Aorta (tissue), 5 donors: ENCODE measurements at regions not wholly inside any gene's neighbourhood (a gene's known extent, or its start where the extent isn't known, plus 50 kb on each side); places are given as distances from the start of the nearest gene placed in this dataset.

Source experiments
- ATAC-seq: fragments of 200-7000 bp; cut with Tn5 transposase; one replicate; pipeline ENCODE4 v1.9.1; 2022; ENCODE audit warnings: moderate library complexity; ENCODE audit not compliant: low FRiP score
- DNase-seq, 2 donors: peaks; one replicate each; pipeline ENCODE4 v3.0.0-alpha.2; 2020
- H3K27ac ChIP-seq, 2 donors: one replicate each; pipeline ENCODE4 v1.5.1; 2013; ENCODE audit warnings: low read length in 2 of 2, mild to moderate bottlenecking in 2 of 2, moderate library complexity in 2 of 2, control low read depth in 1 of 2, inconsistent platforms in 1 of 2, low read depth in 1 of 2
- H3K27me3 ChIP-seq, 2 donors: one replicate each; pipeline ENCODE4 v1.6.1; 2013; ENCODE audit warnings: control low read depth in 1 of 2, low read length in 1 of 2, mild to moderate bottlenecking in 1 of 2, moderate library complexity in 1 of 2; ENCODE audit not compliant: insufficient read depth in 2 of 2, control insufficient read depth in 1 of 2
- H3K36me3 ChIP-seq, 2 donors: one replicate each; pipeline ENCODE4 v1.6.1; 2013; ENCODE audit warnings: control low read depth in 1 of 2, low read length in 1 of 2, mild to moderate bottlenecking in 1 of 2; ENCODE audit not compliant: insufficient read depth in 2 of 2, control insufficient read depth in 1 of 2
- H3K4me1 ChIP-seq, 2 donors: one replicate each; pipeline ENCODE4 v1.6.1; 2013; ENCODE audit warnings: low read length in 2 of 2, control low read depth in 1 of 2, mild to moderate bottlenecking in 1 of 2, moderate library complexity in 1 of 2; ENCODE audit not compliant: insufficient read depth in 2 of 2, control insufficient read depth in 1 of 2
- H3K4me3 ChIP-seq, 2 donors: one replicate each; pipeline ENCODE4 v1.5.1; 2013; ENCODE audit warnings: low read length in 2 of 2, control low read depth in 1 of 2, mild to moderate bottlenecking in 1 of 2
- H3K9me3 ChIP-seq: one replicate; pipeline ENCODE4 v1.6.1; 2013; ENCODE audit warnings: mild to moderate bottlenecking, low read length; ENCODE audit not compliant: control insufficient read depth
- WGBS, 2 donors: extraction: QIAGEN DNeasy Blood & Tissue Kit; methylation state at CpG; one replicate each; pipeline ENCODE4 v1.1.7; 2013; 5-methylcytosine and 5-hydroxymethylcytosine counted together
- intact Hi-C, 2 donors: fragments of 100-400 bp; cut with DNase I; formaldehyde crosslinking; loops; one replicate each; pipeline versions ENCODE4 v1.14.2 to v1.15.0; 2022
- donor health status: healthy with polysubstance abuse.
- donor health status: Bipolar disorder and iron deficiency.
- donor health status: DM: no; HTN: no; CAD: no.
- donor health status: DM: no; HTN: no; CAD: no.
- donor health status: DM: yes; HTN: yes; CAD: no.

DNA sequence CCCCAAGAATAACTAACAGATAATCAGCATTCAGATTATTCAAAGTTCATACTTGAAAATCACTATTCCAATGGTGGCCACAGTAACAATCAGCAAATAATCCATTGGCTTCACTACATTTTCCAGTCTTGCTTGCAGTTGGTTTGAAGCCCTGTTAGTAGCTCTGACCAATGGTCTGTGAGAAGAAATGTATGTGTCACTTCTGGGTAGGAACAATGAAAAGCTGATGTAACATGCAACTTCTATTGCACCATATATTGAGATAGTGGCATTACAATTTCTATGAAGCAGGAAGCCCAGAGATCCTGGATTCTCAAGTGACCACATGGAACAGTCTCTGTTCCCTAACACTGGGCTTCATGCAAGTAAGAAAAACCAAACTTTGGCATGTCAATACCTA, 250.9 kb upstream of the DAB1 start:
- ATAC-seq (no peak), DNase-seq (no peak)
- Histone ChIP-seq H3K27ac (no peak overlapping the region), H3K9me3 (peaks cover 4% of the 10 kb centered on the region), H3K4me1 (no peaks in the 10 kb centered on the region), H3K4me3 (no peak overlapping the region), H3K27me3 (no peaks in the 10 kb centered on the region), H3K36me3 (no peaks in the 10 kb centered on the region)
- intact Hi-C loops, result no loop called here

DNA sequence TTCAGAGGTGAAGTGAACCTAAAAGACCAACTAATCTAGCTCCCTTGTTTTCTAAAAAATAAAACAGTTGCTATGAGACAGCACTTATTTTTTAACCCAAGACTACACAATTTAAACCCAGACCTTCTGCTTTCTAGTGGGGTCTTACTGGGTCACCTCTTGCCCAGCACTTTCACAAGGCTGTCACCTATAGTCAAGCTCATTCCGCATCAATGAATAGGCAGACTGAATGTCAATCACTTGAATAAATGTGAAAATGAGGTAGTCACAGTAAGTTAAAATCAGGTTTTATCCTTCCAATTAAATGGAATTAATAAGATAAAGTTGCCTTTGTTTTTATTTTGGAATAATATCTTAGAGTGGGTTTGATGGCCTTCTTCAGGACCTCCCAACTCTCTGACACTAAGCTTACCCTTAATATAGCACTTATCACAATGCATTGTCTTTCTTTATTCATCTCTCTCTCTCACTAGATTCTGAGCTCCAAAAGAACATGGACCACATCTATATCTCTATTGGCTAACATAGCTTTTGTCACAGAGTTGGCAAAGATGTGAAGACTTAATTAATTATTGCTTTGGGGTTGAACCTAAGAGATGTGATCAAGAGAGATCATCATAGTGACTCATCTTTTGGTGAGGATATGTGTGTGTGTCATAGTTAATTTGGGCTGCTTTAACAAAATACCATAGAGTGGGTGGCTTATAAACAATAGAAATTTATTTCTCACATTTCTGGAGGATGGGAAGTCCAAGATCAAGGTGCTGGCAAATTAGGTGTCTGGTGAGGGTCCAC, 248.7 kb upstream of the DAB1 start:
- no peak for DNase-seq
- intact Hi-C loops, result no loop called here
- Histone ChIP-seq H3K27me3 (no peaks in the 10 kb centered on the region), H3K36me3 (no peaks in the 10 kb centered on the region), H3K9me3 (peaks cover 4% of the 10 kb centered on the region), H3K27ac (no peak overlapping the region), H3K4me1 (no peaks in the 10 kb centered on the region), H3K4me3 (no peak overlapping the region)
- ATAC-seq, result no peak
- 97 to 98% methylated on average over 1 of the region's 1 CpG for WGBS, 2 donors

DNA sequence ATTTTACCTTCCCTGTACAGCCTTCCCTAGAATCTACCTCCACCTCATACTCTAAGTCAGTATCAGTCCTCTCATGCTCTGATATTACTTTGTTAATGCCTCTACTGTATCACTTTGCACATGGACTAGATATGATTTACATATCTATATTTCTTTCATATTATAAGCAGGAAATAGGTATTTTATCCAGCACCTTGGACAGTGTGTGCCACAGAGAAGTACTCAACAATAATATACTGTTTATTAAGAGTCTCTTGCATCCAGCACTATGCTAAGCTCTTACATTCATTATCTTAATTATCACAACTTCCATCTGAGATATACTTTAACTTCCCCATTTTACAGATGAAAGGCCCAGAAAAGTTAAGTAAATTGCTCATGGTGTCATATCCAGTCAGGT, 247.9 kb upstream of the DAB1 start:
- H3K4me1 ChIP-seq, result no peaks in the 10 kb centered on the region
- H3K9me3 ChIP-seq, result peaks cover 4% of the 10 kb centered on the region
- no peaks in the 10 kb centered on the region for H3K27me3 ChIP-seq
- H3K36me3 ChIP-seq, result no peaks in the 10 kb centered on the region
- no peak for ATAC-seq
- no peak overlapping the region for H3K27ac ChIP-seq
- no peak for DNase-seq
- no peak overlapping the region for H3K4me3 ChIP-seq
- intact Hi-C loops, result no loop called here

DNA sequence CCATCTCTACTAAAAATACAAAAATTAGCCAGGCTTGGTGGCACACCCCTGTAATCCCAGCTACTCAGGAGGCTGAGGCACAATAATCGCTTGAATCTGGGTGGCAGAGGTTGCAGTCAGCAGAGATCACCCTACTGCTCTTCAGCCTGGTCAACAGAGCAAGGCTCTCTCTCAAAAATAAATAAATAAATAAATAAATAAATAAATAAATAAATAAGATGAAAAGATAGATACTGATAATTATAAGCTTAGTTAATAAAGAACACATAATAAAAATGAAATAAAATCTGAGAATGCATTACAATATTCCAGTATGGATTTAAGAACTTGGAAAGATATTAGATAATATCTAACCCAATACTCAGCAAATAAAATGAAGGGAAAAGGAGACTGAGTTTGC, 235.9 kb upstream of the DAB1 start:
- no peak overlapping the region for H3K27ac ChIP-seq
- H3K27me3 ChIP-seq, result no peaks in the 10 kb centered on the region
- 86 to 96% methylated on average over 1 of the region's 1 CpG for WGBS, 2 donors
- H3K9me3 ChIP-seq, result peaks cover 2% of the 10 kb centered on the region
- DNase-seq, result no peak
- intact Hi-C loops, result no loop called here
- no peak for ATAC-seq
- H3K36me3 ChIP-seq, result no peaks in the 10 kb centered on the region
- no peak overlapping the region for H3K4me3 ChIP-seq
- no peaks in the 10 kb centered on the region for H3K4me1 ChIP-seq

DNA sequence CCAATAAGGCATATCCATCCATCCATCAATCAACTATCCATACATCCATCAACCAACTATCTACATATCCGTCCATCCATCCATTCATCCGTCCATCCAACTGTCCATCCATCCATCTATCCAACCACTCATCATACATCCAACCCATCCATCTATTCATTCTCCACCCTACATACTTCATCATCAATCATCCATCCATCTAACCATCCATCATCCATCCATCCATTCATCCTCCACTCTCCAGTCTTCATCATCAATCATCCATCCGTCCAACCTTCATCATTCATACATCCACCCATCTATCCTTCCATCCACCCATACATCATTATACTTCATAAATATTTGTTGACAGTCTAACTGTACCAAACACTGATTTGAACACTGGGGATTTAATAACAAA, 231.3 kb upstream of the DAB1 start:
- Histone ChIP-seq H3K4me3 (no peak overlapping the region), H3K27me3 (no peaks in the 10 kb centered on the region), H3K4me1 (no peaks in the 10 kb centered on the region), H3K9me3 (peaks cover 2% of the 10 kb centered on the region), H3K36me3 (no peaks in the 10 kb centered on the region), H3K27ac (no peak overlapping the region)
- intact Hi-C loops, result no loop called here
- DNase-seq (no peak), ATAC-seq (no peak)
- WGBS, 2 donors, result 51 to 82% methylated on average over 3 of the region's 3 CpGs

DNA sequence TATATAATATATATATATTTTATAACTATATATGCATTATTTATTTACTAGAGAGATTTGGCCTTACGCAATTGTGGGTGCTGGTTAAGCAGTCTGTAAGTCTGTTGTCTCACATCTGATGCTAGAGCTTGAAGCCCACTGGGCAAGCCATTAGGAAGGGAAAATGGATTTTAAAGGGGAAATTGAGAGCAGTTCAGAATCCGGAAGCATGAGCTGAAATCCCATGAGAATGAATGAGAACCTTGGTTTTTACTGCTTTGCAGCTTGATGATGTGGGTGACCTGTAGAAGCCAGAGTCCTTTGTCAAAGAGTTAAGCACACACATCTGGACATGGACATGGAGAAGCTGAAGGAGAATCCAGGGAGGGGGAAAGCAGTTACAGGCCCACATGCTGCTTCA, 220.8 kb upstream of the DAB1 start:
- no peaks in the 10 kb centered on the region for H3K27me3 ChIP-seq
- no peaks in the 10 kb centered on the region for H3K9me3 ChIP-seq
- H3K27ac ChIP-seq, result no peak overlapping the region
- ATAC-seq (no peak), DNase-seq (no peak)
- no peaks in the 10 kb centered on the region for H3K36me3 ChIP-seq
- H3K4me3 ChIP-seq, result no peak overlapping the region
- intact Hi-C loops, result no loop called here
- 87% methylated on average over 2 of the region's 2 CpGs for WGBS, 2 donors
- H3K4me1 ChIP-seq, result no peaks in the 10 kb centered on the region

DNA sequence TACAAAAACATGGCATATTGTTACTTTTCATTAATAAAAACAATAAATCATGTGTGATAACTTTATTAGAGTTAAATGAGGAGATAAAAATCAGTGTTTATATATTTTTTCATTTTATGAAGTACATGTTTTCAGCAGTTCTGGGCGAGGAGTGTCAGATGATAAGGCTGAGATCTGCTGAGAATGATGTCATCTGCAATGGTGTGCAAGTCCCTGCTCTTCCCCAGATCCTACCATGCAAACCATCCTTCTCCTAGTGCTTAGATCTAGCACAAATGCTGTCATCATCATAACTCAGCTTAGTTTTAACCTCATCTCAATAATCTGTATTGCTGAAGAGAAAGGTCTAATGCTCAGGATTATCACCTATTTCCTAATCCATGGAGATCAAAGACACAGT, 214.4 kb upstream of the DAB1 start:
- no peaks in the 10 kb centered on the region for H3K36me3 ChIP-seq
- ATAC-seq (no peak), DNase-seq (no peak)
- 37 to 38% methylated on average over 1 of the region's 1 CpG for WGBS, 2 donors
- intact Hi-C loops, result no loop called here
- H3K9me3 ChIP-seq, result no peaks in the 10 kb centered on the region
- no peak overlapping the region for H3K27ac ChIP-seq
- no peak overlapping the region for H3K4me3 ChIP-seq
- H3K27me3 ChIP-seq, result no peaks in the 10 kb centered on the region
- no peaks in the 10 kb centered on the region for H3K4me1 ChIP-seq

DNA sequence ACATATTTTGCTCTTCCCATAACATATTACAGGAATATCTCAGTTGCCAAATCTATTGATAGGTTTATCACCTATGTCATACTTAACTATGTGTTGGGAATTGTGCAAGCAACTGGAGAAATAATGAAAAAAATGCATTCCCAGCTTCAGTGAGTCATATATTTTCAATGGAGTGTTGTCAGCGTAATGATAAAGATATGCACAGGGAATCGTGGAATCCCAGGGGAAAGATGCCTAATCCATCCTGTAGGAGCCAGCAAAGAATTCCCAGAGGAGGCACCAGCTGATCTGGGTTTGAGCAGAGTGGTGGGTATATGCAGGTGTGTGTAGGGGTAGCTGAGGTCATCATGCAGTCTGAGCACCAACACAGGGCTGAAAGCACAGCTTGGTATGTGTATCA, 213.3 kb upstream of the DAB1 start:
- WGBS, 2 donors, result 7 to 28% methylated on average over 2 of the region's 2 CpGs
- no peak for ATAC-seq
- no peak overlapping the region for H3K4me3 ChIP-seq
- no peak overlapping the region for H3K27ac ChIP-seq
- DNase-seq, result no peak
- no peaks in the 10 kb centered on the region for H3K9me3 ChIP-seq
- H3K27me3 ChIP-seq, result no peaks in the 10 kb centered on the region
- intact Hi-C loops, result no loop called here
- no peaks in the 10 kb centered on the region for H3K4me1 ChIP-seq
- H3K36me3 ChIP-seq, result no peaks in the 10 kb centered on the region

DNA sequence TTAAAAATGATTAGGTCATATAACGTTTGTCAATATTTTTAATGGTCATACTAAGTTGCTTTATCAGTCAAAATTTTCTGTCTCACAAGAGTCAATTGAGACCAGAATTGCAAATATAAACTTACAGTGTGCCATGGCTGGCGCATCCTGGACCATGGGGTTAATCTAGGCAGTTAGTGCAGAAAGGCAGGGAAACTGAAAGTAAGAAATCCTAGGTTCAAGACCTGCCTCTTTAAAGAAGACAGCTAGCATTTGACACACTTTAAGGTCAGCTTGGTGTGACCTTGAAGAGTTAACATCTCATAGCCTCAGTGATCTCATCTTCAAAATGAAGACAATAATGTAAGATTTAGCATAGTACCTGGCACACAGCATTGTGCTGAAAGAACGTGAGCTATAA, 210.0 kb upstream of the DAB1 start:
- Histone ChIP-seq H3K4me3 (no peak overlapping the region), H3K4me1 (no peaks in the 10 kb centered on the region), H3K27me3 (no peaks in the 10 kb centered on the region), H3K9me3 (no peaks in the 10 kb centered on the region), H3K36me3 (no peaks in the 10 kb centered on the region), H3K27ac (no peak overlapping the region)
- ATAC-seq (no peak), DNase-seq (no peak)
- intact Hi-C loops, result no loop called here
- WGBS, 2 donors, result 74 to 77% methylated on average over 3 of the region's 3 CpGs
